ENCODE measurements at regions not wholly inside any gene's neighbourhood (a gene's known extent, or its start where the extent isn't known, plus 50 kb on each side); places are given as distances from the start of the nearest gene placed in this dataset.

DNA sequence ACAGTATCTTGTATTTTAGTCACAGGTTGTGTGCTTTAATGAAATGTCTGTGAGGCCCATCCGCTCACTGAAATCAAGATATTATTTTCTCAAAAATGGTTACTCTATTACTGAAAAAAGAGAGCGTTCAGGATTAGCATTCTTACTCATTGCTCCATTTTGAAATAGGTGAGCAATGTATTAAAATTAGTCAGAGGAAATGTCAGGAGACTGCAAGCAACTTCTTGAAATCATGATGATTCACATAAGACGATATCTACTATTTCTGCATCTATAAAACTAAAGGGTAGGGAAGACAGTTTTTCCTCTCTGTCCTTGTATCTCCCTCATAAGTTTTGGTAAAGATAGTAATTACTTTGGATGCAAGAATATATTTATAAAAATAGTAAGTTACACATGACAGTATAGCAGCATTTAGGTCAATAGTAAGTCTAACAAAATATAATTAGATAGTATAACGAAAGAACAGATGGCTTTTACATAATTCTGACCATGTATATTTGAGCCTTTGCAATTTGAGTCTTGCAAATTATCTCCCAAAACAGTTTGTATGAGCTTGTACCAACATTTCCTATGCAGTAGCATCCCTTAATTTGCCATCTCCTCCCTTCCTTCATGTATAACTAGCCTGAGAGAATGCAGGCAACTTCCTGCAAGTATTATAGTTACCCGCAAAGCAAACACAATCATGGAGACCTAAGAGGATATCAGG lies 937.8 kb downstream of the PCDH7 start:
- TF ChIP-seq, protein P1, sequence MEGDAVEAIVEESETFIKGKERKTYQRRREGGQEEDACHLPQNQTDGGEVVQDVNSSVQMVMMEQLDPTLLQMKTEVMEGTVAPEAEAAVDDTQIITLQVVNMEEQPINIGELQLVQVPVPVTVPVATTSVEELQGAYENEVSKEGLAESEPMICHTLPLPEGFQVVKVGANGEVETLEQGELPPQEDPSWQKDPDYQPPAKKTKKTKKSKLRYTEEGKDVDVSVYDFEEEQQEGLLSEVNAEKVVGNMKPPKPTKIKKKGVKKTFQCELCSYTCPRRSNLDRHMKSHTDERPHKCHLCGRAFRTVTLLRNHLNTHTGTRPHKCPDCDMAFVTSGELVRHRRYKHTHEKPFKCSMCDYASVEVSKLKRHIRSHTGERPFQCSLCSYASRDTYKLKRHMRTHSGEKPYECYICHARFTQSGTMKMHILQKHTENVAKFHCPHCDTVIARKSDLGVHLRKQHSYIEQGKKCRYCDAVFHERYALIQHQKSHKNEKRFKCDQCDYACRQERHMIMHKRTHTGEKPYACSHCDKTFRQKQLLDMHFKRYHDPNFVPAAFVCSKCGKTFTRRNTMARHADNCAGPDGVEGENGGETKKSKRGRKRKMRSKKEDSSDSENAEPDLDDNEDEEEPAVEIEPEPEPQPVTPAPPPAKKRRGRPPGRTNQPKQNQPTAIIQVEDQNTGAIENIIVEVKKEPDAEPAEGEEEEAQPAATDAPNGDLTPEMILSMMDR (IDR thresholded peaks at IDR 0.05), result no peak
- no peak for TF ChIP-seq EP300 (IDR thresholded peaks at IDR 0.05)
